ENCODE measurements at regions not wholly inside any gene's neighbourhood (a gene's known extent, or its start where the extent isn't known, plus 50 kb on each side); places are given as distances from the start of the nearest gene placed in this dataset.
"Not testable (repeated sequence)": the region's sequence is repeated elsewhere in the genome, so short reads cannot be mapped to it uniquely, and the experiment has no call there.

DNA sequence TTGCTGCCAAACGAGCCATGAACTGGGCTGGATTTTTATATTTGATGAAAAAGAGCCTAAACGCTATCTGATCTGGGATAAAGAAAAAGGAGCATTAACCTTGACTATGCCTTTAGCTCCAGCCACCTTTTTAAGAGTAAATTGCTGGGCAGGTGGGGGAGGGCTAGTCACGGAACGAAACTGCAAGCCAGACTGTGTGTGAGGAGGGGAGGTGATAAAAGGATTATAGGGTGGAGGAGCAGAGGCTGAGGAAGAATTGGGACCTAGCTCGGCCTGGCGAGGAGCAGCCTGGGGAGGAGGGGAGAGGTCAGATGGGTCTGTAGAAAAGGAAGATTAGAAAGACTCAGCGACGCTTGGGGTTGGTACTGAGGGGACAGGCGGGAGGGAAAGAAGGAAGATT, 183.1 kb downstream of the CD83 start:
- H3K27me3 Mint-ChIP-seq (ENCODE audit: low read depth); H3K4me2 ChIP-seq (ENCODE audit: insufficient read depth, insufficient read length, low read length); H2BK120ac ChIP-seq (ENCODE audit: low read depth, low read length, poor library complexity, severe bottlenecking); H2BK20ac ChIP-seq (ENCODE audit: low read depth, low read length, poor library complexity, severe bottlenecking); H2AFZ ChIP-seq (ENCODE audit: low read length); H3K18ac ChIP-seq (ENCODE audit: insufficient read length, low read depth, low read length); H3T11ph ChIP-seq (ENCODE audit: low read length); H3K9ac ChIP-seq (ENCODE audit: extremely low read depth, insufficient read length, low read length); H4K20me1 ChIP-seq (ENCODE audit: control insufficient read depth, insufficient read depth, insufficient read length); H4K5ac ChIP-seq (ENCODE audit: insufficient read length, low read depth, low read length); H3K79me2 ChIP-seq (ENCODE audit: insufficient read depth, low read length); DNase-seq; H3K79me1 ChIP-seq (ENCODE audit: insufficient read depth, low read depth, low read length, poor library complexity, severe bottlenecking); H3K4ac ChIP-seq (ENCODE audit: low read depth, low read length); H3K23me2 ChIP-seq (ENCODE audit: insufficient read length, low read depth, low read length, poor library complexity, severe bottlenecking); H2AK5ac ChIP-seq (ENCODE audit: insufficient read length, low read length); H4K91ac ChIP-seq (ENCODE audit: insufficient read length, low read depth, low read length); H2BK15ac ChIP-seq (ENCODE audit: low read depth, low read length); H3K14ac ChIP-seq (ENCODE audit: insufficient read depth, low read length); H2BK12ac ChIP-seq (ENCODE audit: insufficient read length, low read depth, low read length); H4K8ac ChIP-seq (replicated peaks; ENCODE audit: insufficient read length, low read depth, low read length); H3K23ac ChIP-seq (ENCODE audit: insufficient read length, low read depth, low read length); H2BK5ac ChIP-seq (ENCODE audit: insufficient read length, low read length); H3K27me3 ChIP-seq (ENCODE audit: insufficient read depth, low read length); H3K56ac ChIP-seq (ENCODE audit: insufficient read length, low read depth, low read length); H3K9me3 ChIP-seq (ENCODE audit: control insufficient read depth, low read depth, low read length); H3K27ac ChIP-seq (ENCODE audit: insufficient read length, low read depth, low read length); H3K4me1 ChIP-seq (ENCODE audit: insufficient read depth, low read length): not testable (repeated sequence)
- Mint-ChIP-seq H3K4me3 (peak overlapping the region in 1 of 2 experiments; percentile 75; a peak in 2 of 5 replicates), H3K4me1 (peaks cover 28 to 76% of the 10 kb centered on the region in 2 experiments), H3K9me3 (peaks cover 12 to 20% of the 10 kb centered on the region in 2 experiments), H3K27ac (peak overlapping the region in 2 of 3 experiments; percentile 76 to 94; a peak in 2 of 7 replicates), H3K36me3 (ENCODE audit: insufficient read depth in 1 of 3, low read depth in 3 of 3) (peaks cover 16 to 49% (median 18%) of the 10 kb centered on the region in 3 experiments)
- WGBS (ENCODE audit: extremely low coverage, insufficient read length, low lambda C conversion rate) = no CpG with 5 or more reads among the region's 9 CpGs

DNA sequence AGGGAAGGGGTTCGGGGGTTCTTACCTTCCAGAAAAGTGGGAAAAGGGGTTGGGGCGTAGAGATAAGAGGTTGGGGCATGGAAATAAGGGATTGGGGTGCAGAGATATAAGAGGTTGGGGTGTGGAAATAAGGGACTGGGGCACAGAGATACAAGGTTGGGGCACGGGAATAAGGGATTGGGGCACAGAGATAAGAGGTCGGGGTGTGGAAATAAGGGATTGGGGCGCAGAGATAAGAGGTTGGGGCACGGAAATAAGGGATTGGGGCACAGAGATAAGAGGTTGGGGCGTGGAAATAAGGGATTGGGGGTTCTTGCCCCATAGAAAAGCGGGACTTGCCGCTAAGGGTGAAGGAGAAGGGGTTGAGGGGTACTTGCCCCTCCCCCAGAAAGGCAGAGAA, 183.9 kb downstream of the CD83 start:
- not testable (repeated sequence) for H2BK12ac ChIP-seq (ENCODE audit: insufficient read length, low read depth, low read length); H3K56ac ChIP-seq (ENCODE audit: insufficient read length, low read depth, low read length); H4K91ac ChIP-seq (ENCODE audit: insufficient read length, low read depth, low read length); H3K27me3 Mint-ChIP-seq (ENCODE audit: low read depth); H4K8ac ChIP-seq (replicated peaks; ENCODE audit: insufficient read length, low read depth, low read length); H2BK15ac ChIP-seq (ENCODE audit: low read depth, low read length); DNase-seq; H2BK5ac ChIP-seq (ENCODE audit: insufficient read length, low read length); H3K9me3 ChIP-seq (ENCODE audit: control insufficient read depth, low read depth, low read length); H3K23ac ChIP-seq (ENCODE audit: insufficient read length, low read depth, low read length); H3K18ac ChIP-seq (ENCODE audit: insufficient read length, low read depth, low read length); H2BK120ac ChIP-seq (ENCODE audit: low read depth, low read length, poor library complexity, severe bottlenecking); H3K4me1 ChIP-seq (ENCODE audit: insufficient read depth, low read length); H3K4me2 ChIP-seq (ENCODE audit: insufficient read depth, insufficient read length, low read length); H3K79me1 ChIP-seq (ENCODE audit: insufficient read depth, low read depth, low read length, poor library complexity, severe bottlenecking); H3K27me3 ChIP-seq (ENCODE audit: insufficient read depth, low read length); H2BK20ac ChIP-seq (ENCODE audit: low read depth, low read length, poor library complexity, severe bottlenecking); H2AK5ac ChIP-seq (ENCODE audit: insufficient read length, low read length); H3K79me2 ChIP-seq (ENCODE audit: insufficient read depth, low read length); H3K14ac ChIP-seq (ENCODE audit: insufficient read depth, low read length); H3K4ac ChIP-seq (ENCODE audit: low read depth, low read length); H4K5ac ChIP-seq (ENCODE audit: insufficient read length, low read depth, low read length); H3T11ph ChIP-seq (ENCODE audit: low read length); H3K23me2 ChIP-seq (ENCODE audit: insufficient read length, low read depth, low read length, poor library complexity, severe bottlenecking); H3K27ac ChIP-seq (ENCODE audit: insufficient read length, low read depth, low read length); H2AFZ ChIP-seq (ENCODE audit: low read length); H4K20me1 ChIP-seq (ENCODE audit: control insufficient read depth, insufficient read depth, insufficient read length); H3K9ac ChIP-seq (ENCODE audit: extremely low read depth, insufficient read length, low read length)
- Mint-ChIP-seq H3K4me3 (peak overlapping the region in 1 of 2 experiments; percentile 75; a peak in 2 of 5 replicates), H3K4me1 (peaks cover 30 to 75% of the 10 kb centered on the region in 2 experiments), H3K9me3 (peaks cover 12 to 20% of the 10 kb centered on the region in 2 experiments), H3K36me3 (ENCODE audit: insufficient read depth in 1 of 3, low read depth in 3 of 3) (peaks cover 16 to 43% (median 18%) of the 10 kb centered on the region in 3 experiments), H3K27ac (peak overlapping the region in 1 of 3 experiments; percentile 91; a peak in 2 of 7 replicates)
- WGBS (ENCODE audit: extremely low coverage, insufficient read length, low lambda C conversion rate) = 100% methylated on average over 1 of the region's 9 CpGs
